Neural crest cell (in vitro differentiated cells): ENCODE measurements at regions not wholly inside any gene's neighbourhood (a gene's known extent, or its start where the extent isn't known, plus 50 kb on each side); places are given as distances from the start of the nearest gene placed in this dataset.
A peak's percentile ranks its signal among the peaks of the same experiment; 100 is the strongest.
"Not testable (repeated sequence)": the region's sequence is repeated elsewhere in the genome, so short reads cannot be mapped to it uniquely, and the experiment has no call there.

Experiments used
- DNase-seq: peaks from one replicate; pipeline ENCODE4 v3.0.0; 2021; ENCODE audit warnings: low read depth, mixed read lengths, low spot score
- H3K27ac Mint-ChIP-seq: one replicate; pipeline ENCODE4 v1.8.0; 2021; ENCODE audit warnings: mild to moderate bottlenecking, mixed read lengths; ENCODE audit not compliant: unreplicated experiment
- H3K27me3 Mint-ChIP-seq: 2 replicates; pipeline ENCODE4 v1.8.0; 2021; ENCODE audit warnings: low read depth, mild to moderate bottlenecking, mixed read lengths
- H3K36me3 Mint-ChIP-seq: 2 replicates; pipeline ENCODE4 v1.8.0; 2021; ENCODE audit warnings: low read depth, mild to moderate bottlenecking, mixed read lengths
- H3K4me1 Mint-ChIP-seq: 2 replicates; pipeline ENCODE4 v1.8.0; 2021; ENCODE audit warnings: mixed read lengths
- H3K4me3 Mint-ChIP-seq: one replicate; pipeline ENCODE4 v1.8.0; 2021; ENCODE audit warnings: mild to moderate bottlenecking, mixed read lengths
- H3K9me3 Mint-ChIP-seq: 2 replicates; pipeline ENCODE4 v1.8.0; 2021; ENCODE audit warnings: mixed read lengths
- CTCF ChIP-seq: fragments of 200-600 bp; sonication (generic); conservative IDR thresholded peaks from 2 replicates; pipeline ENCODE4 v1.5.0; 2021; ENCODE audit warnings: antibody characterized with exemption, mild to moderate bottlenecking

GRCh38 chr14:101084436-101084826 is 180.9 kb upstream of the RTL1 start:
- H3K9me3 Mint-ChIP-seq = peaks cover 4% of the 10 kb centered on the region
- no peaks in the 10 kb centered on the region for H3K36me3 Mint-ChIP-seq
- no peak for TF ChIP-seq CTCF
- peaks cover 4% of the 10 kb centered on the region for H3K4me1 Mint-ChIP-seq
- no peak overlapping the region for H3K27ac Mint-ChIP-seq
- no peak overlapping the region for H3K4me3 Mint-ChIP-seq
- H3K27me3 Mint-ChIP-seq = peaks cover 19% of the 10 kb centered on the region
- no peak for DNase-seq

GRCh38 chr14:101086926-101087325 is 183.4 kb upstream of the RTL1 start:
- Mint-ChIP-seq H3K4me3 (no peak overlapping the region), H3K4me1 (peaks cover 4% of the 10 kb centered on the region), H3K36me3 (no peaks in the 10 kb centered on the region), H3K9me3 (peaks cover 4% of the 10 kb centered on the region), H3K27ac (no peak overlapping the region), H3K27me3 (no peaks in the 10 kb centered on the region)
- no peak for DNase-seq
- no peak for TF ChIP-seq CTCF

GRCh38 chr14:101087614-101088394 is 184.3 kb upstream of the RTL1 start:
- no peaks in the 10 kb centered on the region for H3K27me3 Mint-ChIP-seq
- no peak for TF ChIP-seq CTCF
- H3K4me1 Mint-ChIP-seq = peaks cover 4% of the 10 kb centered on the region
- peaks cover 4% of the 10 kb centered on the region for H3K9me3 Mint-ChIP-seq
- peak overlapping the region; percentile 90 for H3K27ac Mint-ChIP-seq
- no peak for DNase-seq
- no peaks in the 10 kb centered on the region for H3K36me3 Mint-ChIP-seq
- H3K4me3 Mint-ChIP-seq = no peak overlapping the region

- no peak for DNase-seq
- Mint-ChIP-seq H3K9me3 (peaks cover 1% of the 10 kb centered on the region), H3K27me3 (no peaks in the 10 kb centered on the region)
Measured at GRCh38 chr14:101088395-101088667, 184.8 kb upstream of the RTL1 start.

GRCh38 chr14:101088714-101089113 is 185.2 kb upstream of the RTL1 start:
- Mint-ChIP-seq H3K36me3 (no peaks in the 10 kb centered on the region), H3K27ac (no peak overlapping the region), H3K4me3 (no peak overlapping the region), H3K9me3 (no peaks in the 10 kb centered on the region), H3K4me1 (no peaks in the 10 kb centered on the region), H3K27me3 (no peaks in the 10 kb centered on the region)
- no peak for DNase-seq
- no peak for TF ChIP-seq CTCF

More at GRCh38 chr14:101088395-101088667, 184.8 kb upstream of the RTL1 start:
- no peak for TF ChIP-seq CTCF
- Mint-ChIP-seq H3K4me3 (no peak overlapping the region), H3K27ac (peak overlapping the region; percentile 90), H3K36me3 (no peaks in the 10 kb centered on the region), H3K4me1 (peaks cover 1% of the 10 kb centered on the region)

- H3K27ac Mint-ChIP-seq, H3K27me3 Mint-ChIP-seq, H3K4me1 Mint-ChIP-seq, H3K36me3 Mint-ChIP-seq, H3K4me3 Mint-ChIP-seq, DNase-seq, H3K9me3 Mint-ChIP-seq: not testable (repeated sequence)
Measured at GRCh38 chr14:101090478-101090877, 187.0 kb upstream of the RTL1 start.
